ENCODE measurements at regions not wholly inside any gene's neighbourhood (a gene's known extent, or its start where the extent isn't known, plus 50 kb on each side); places are given as distances from the start of the nearest gene placed in this dataset.

DNA sequence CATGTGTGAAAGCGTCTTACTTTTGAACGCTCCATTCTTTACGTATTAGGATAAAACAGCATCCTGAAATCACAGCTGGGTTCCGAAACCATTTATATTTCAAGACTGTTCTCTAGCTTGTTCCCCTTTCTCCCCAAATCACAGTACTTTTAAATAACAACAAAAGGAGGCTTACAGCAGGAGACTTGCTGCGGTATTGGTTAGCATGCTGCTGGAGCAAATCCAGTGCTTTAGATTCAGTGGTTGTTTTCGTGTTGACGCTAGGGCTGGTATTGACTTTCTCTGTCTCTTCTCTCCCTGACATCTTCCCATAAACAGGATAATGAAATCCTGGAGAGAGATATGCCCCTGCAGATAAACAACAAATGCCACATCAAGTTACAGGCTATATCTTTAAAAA is 103.1 kb downstream of the ZNF608 start:
- Mint-ChIP-seq H3K9me3 (ENCODE audit: low read depth) (no peaks in the 10 kb centered on the region), H3K36me3 (no peaks in the 10 kb centered on the region), H3K27ac (no peak overlapping the region), H3K4me1 (ENCODE audit: low read depth) (peaks cover 7% of the 10 kb centered on the region), H3K27me3 (peaks cover 50% of the 10 kb centered on the region), H3K4me3 (no peak overlapping the region)

DNA sequence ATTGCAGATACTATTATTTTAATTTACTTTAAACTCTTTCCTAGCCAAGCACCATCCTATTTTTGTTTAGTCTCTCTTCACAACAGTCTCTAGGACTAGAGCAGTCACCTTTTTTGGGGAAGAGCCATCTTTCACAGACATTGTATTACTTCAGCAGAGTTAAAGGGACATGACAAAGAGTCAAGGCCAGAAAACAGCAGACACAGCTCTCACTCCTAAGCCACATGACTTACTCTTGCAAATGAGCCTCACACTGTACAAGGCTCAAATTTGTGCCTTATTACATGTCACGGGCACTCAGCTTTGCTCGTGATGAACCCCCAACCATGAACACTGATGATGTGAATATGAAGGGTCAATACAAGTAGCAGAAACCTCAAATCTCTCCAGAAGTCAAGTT is 104.3 kb downstream of the ZNF608 start:
- H3K4me3 Mint-ChIP-seq = no peak overlapping the region
- no peaks in the 10 kb centered on the region for H3K36me3 Mint-ChIP-seq
- H3K27ac Mint-ChIP-seq = no peak overlapping the region
- no peaks in the 10 kb centered on the region for H3K9me3 Mint-ChIP-seq (ENCODE audit: low read depth)
- H3K27me3 Mint-ChIP-seq = peaks cover 41% of the 10 kb centered on the region
- H3K4me1 Mint-ChIP-seq (ENCODE audit: low read depth) = peaks cover under 1% of the 10 kb centered on the region

DNA sequence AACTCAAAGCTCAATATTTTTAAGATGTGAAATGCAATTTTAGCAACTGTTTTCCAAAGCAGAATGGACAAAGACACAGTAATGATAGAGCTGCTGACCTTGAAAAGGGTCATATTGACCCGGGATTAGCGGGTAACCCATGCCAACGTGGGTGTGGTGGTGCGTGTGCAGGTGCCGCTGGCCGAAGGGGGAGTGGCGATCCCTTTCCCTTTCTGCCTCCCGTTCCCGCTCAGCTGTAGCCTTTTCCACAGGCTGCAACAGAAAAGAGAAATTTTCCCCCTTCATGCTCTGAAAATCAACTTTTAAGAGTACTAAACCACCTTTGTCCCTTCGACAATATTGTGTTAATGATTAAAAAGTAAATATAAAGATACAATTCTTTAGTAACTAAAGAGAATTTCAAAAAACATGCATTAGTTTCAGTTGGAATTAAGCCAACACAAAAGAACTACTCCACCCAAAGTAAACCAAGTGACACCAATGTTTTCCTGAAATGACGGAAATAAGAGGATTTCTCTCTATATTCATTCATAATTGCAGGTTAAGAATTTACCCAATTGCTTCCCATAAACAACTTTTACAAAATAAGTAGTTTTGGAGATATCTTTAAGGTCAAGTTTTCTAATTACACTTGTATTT is 105.2 kb downstream of the ZNF608 start:
- H3K4me1 Mint-ChIP-seq (ENCODE audit: low read depth) = no peaks in the 10 kb centered on the region
- no peaks in the 10 kb centered on the region for H3K9me3 Mint-ChIP-seq (ENCODE audit: low read depth)
- peaks cover 34% of the 10 kb centered on the region for H3K27me3 Mint-ChIP-seq
- H3K27ac Mint-ChIP-seq = no peak overlapping the region
- no peak overlapping the region for H3K4me3 Mint-ChIP-seq
- no peaks in the 10 kb centered on the region for H3K36me3 Mint-ChIP-seq

GRCh38 chr5:124639095-124639665 is 107.3 kb downstream of the ZNF608 start:
- Mint-ChIP-seq H3K36me3 (no peaks in the 10 kb centered on the region), H3K9me3 (ENCODE audit: low read depth) (no peaks in the 10 kb centered on the region), H3K27me3 (peaks cover 27% of the 10 kb centered on the region), H3K4me1 (ENCODE audit: low read depth) (no peaks in the 10 kb centered on the region), H3K27ac (no peak overlapping the region), H3K4me3 (no peak overlapping the region)

GRCh38 chr5:124637011-124637410 is 109.4 kb downstream of the ZNF608 start:
- H3K4me1 Mint-ChIP-seq (ENCODE audit: low read depth) = no peaks in the 10 kb centered on the region
- no peak overlapping the region for H3K27ac Mint-ChIP-seq
- H3K36me3 Mint-ChIP-seq = no peaks in the 10 kb centered on the region
- H3K9me3 Mint-ChIP-seq (ENCODE audit: low read depth) = no peaks in the 10 kb centered on the region
- H3K27me3 Mint-ChIP-seq = peaks cover 23% of the 10 kb centered on the region
- no peak overlapping the region for H3K4me3 Mint-ChIP-seq

DNA sequence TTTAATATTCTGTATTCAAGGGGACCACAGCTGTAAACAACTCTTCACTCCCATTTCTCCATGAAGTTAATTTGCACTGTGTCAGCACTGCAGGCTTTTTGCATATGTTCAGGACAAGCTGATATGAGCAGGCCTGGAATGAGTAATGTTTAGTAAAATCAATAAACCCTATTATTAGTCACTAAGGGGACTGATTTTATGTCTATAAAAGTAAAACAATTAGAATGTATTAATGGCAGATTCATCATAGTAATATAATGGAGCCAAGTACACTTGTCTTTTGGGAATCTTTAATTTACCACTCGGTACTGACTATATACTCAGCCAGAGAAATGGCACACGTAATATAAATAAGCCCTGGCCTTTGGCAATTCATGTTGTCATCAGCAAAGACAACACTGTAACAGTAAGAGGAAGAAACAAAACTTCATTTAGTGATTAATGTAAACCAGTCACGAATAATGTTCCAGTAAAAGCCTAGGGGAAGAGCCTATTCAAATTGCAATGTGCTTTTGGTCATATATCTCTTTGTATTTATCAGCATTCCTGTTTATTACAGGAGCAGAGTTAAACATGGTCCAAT is 111.6 kb downstream of the ZNF608 start:
- Mint-ChIP-seq H3K36me3 (no peaks in the 10 kb centered on the region), H3K27me3 (peaks cover 23% of the 10 kb centered on the region), H3K4me1 (ENCODE audit: low read depth) (no peaks in the 10 kb centered on the region), H3K4me3 (no peak overlapping the region), H3K9me3 (ENCODE audit: low read depth) (no peaks in the 10 kb centered on the region), H3K27ac (no peak overlapping the region)

- no peaks in the 10 kb centered on the region for H3K4me1 Mint-ChIP-seq (ENCODE audit: low read depth)
- H3K27ac Mint-ChIP-seq = no peak overlapping the region
- no peaks in the 10 kb centered on the region for H3K36me3 Mint-ChIP-seq
- H3K9me3 Mint-ChIP-seq (ENCODE audit: low read depth) = no peaks in the 10 kb centered on the region
- H3K4me3 Mint-ChIP-seq = no peak overlapping the region
- H3K27me3 Mint-ChIP-seq = peaks cover 20% of the 10 kb centered on the region
Observed at GRCh38 chr5:124634228-124634739, 112.2 kb downstream of the ZNF608 start.

GRCh38 chr5:124633209-124633608 is 113.2 kb downstream of the ZNF608 start:
- Mint-ChIP-seq H3K4me1 (ENCODE audit: low read depth) (no peaks in the 10 kb centered on the region), H3K9me3 (ENCODE audit: low read depth) (no peaks in the 10 kb centered on the region), H3K27me3 (peaks cover 22% of the 10 kb centered on the region), H3K4me3 (no peak overlapping the region), H3K36me3 (no peaks in the 10 kb centered on the region), H3K27ac (no peak overlapping the region)

GRCh38 chr5:124631874-124632550 is 114.4 kb downstream of the ZNF608 start:
- Mint-ChIP-seq H3K4me1 (ENCODE audit: low read depth) (no peaks in the 10 kb centered on the region), H3K9me3 (ENCODE audit: low read depth) (no peaks in the 10 kb centered on the region), H3K4me3 (no peak overlapping the region), H3K27ac (no peak overlapping the region), H3K27me3 (peaks cover 28% of the 10 kb centered on the region), H3K36me3 (no peaks in the 10 kb centered on the region)

GRCh38 chr5:124630767-124631704 is 115.4 kb downstream of the ZNF608 start:
- Mint-ChIP-seq H3K9me3 (ENCODE audit: low read depth) (no peaks in the 10 kb centered on the region), H3K27me3 (peaks cover 30% of the 10 kb centered on the region), H3K36me3 (no peaks in the 10 kb centered on the region), H3K4me1 (ENCODE audit: low read depth) (no peaks in the 10 kb centered on the region), H3K27ac (no peak overlapping the region), H3K4me3 (no peak overlapping the region)

GRCh38 chr5:124628721-124629596 is 117.5 kb downstream of the ZNF608 start:
- H3K4me1 Mint-ChIP-seq (ENCODE audit: low read depth) = no peaks in the 10 kb centered on the region
- no peaks in the 10 kb centered on the region for H3K36me3 Mint-ChIP-seq
- H3K9me3 Mint-ChIP-seq (ENCODE audit: low read depth) = no peaks in the 10 kb centered on the region
- no peak overlapping the region for H3K4me3 Mint-ChIP-seq
- no peak overlapping the region for H3K27ac Mint-ChIP-seq
- peaks cover 37% of the 10 kb centered on the region for H3K27me3 Mint-ChIP-seq

DNA sequence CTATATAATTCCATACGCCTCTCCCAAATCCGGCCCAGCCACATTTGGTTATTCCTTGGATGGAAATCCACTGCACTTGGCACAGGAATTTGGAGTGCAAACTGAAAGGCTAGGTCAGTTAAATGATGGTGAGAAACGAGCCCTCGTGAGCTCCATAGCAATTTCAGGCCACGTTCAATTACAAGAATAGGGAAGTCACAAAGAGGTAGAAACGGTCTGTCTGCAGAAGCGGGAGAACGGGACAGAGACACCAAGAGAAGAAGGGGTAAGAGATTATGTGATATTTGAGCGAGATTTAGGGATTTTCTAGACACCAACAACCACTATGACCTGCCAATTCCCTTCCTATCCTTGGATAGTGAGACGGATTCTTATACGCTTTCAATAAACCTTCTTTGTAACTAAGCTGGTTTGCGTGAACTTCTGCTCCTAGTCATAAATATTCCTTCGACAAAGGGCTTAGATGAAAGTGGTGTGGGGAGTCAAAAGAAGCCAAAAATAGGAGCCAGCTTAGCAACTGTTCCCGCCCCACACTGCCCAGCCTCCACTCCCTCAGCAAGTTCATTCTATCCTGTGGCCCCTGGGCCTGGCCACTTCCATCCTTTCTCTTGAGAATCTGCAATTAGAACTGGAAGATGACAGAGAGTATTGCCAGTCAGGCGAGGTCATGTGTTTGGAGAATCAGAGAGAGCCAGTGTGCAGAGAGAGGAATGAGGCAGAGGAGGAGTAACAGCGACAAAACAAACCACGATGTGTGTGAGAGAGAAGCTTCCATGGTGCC is 118.4 kb downstream of the ZNF608 start:
- no peak overlapping the region for H3K27ac Mint-ChIP-seq
- H3K36me3 Mint-ChIP-seq = no peaks in the 10 kb centered on the region
- H3K4me3 Mint-ChIP-seq = no peak overlapping the region
- H3K9me3 Mint-ChIP-seq (ENCODE audit: low read depth) = no peaks in the 10 kb centered on the region
- H3K27me3 Mint-ChIP-seq = peaks cover 33% of the 10 kb centered on the region
- H3K4me1 Mint-ChIP-seq (ENCODE audit: low read depth) = no peaks in the 10 kb centered on the region

DNA sequence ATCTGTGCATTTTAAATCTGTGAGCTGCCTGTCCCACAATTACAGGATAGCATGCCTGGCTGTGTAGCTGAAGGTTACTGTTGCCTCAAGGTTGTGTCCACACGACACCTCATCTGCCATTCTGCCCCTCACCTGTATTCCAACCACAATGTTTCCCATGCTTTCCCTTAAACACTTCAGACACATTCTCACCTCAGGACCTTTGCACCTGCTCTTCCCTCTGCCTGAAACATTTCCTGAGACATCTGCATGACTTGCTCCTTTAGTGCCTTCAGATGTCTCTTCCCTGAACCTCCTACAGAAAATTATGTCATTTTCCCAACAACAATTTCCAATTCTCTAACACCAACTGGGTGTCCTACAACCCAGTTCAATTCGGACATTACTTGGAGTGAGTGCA is 120.4 kb downstream of the ZNF608 start:
- Mint-ChIP-seq H3K4me1 (ENCODE audit: low read depth) (no peaks in the 10 kb centered on the region), H3K36me3 (no peaks in the 10 kb centered on the region)

More for the DNA sequence above, 120.4 kb downstream of the ZNF608 start:
- Mint-ChIP-seq H3K27ac (no peak overlapping the region), H3K4me3 (no peak overlapping the region), H3K9me3 (ENCODE audit: low read depth) (no peaks in the 10 kb centered on the region), H3K27me3 (peaks cover 25% of the 10 kb centered on the region)
